Sigmoid colon (tissue), 6 donors: ENCODE measurements at regions not wholly inside any gene's neighbourhood (a gene's known extent, or its start where the extent isn't known, plus 50 kb on each side); places are given as distances from the start of the nearest gene placed in this dataset.
A peak's percentile ranks its signal among the peaks of the same experiment; 100 is the strongest.

ENCODE experiments used
- DNase-seq: peaks from one replicate; pipeline ENCODE4 v3.0.0-alpha.2; 2019
- H3K27ac ChIP-seq, 4 donors: fragments of 200-600 bp; sonication (generic); one replicate each; pipeline ENCODE4 v1.5.1; 2016 to 2019; ENCODE audit warnings: mild to moderate bottlenecking in 1 of 4
- H3K27me3 ChIP-seq, 3 donors: fragments of 200-600 bp; sonication (generic); one replicate each; pipeline ENCODE4 v1.5.1; 2019; ENCODE audit warnings: mild to moderate bottlenecking in 1 of 3
- H3K36me3 ChIP-seq, 4 donors: fragments of 200-600 bp; sonication (generic); one replicate each; pipeline ENCODE4 v1.5.1; 2016 to 2019
- H3K4me1 ChIP-seq, 4 donors: fragments of 200-600 bp; sonication (generic); one replicate each; pipeline ENCODE4 v1.5.1; 2017 to 2019
- H3K4me3 ChIP-seq, 4 donors: fragments of 200-600 bp; sonication (generic); one replicate each; pipeline ENCODE4 v1.5.1; 2017 to 2019; ENCODE audit warnings: mild to moderate bottlenecking in 2 of 4, moderate library complexity in 1 of 4
- H3K9me3 ChIP-seq, 4 donors: fragments of 200-600 bp in 3 of 4; sonication (generic) in 3 of 4; one replicate each; pipeline versions ENCODE4 v1.5.1 to v1.6.1; 2013 to 2019
- EP300 ChIP-seq, 4 donors: sonication (generic); formaldehyde crosslinking; IDR thresholded peaks; one replicate each; pipeline ENCODE4 v1.6.1; 2017; ENCODE audit warnings: antibody characterized with exemption in 4 of 4
- POLR2A ChIP-seq, 2 donors: fragments of 450-650 bp; IDR thresholded peaks; one replicate each; pipeline ENCODE4 v1.6.1; 2016; ENCODE audit warnings: antibody characterized with exemption in 2 of 2, mild to moderate bottlenecking in 2 of 2, moderate library complexity in 2 of 2
- POLR2AphosphoS5 ChIP-seq, 4 donors: sonication (generic); formaldehyde crosslinking; IDR thresholded peaks; one replicate each; pipeline ENCODE4 v1.6.1; 2017; ENCODE audit warnings: antibody characterized with exemption in 4 of 4
- WGBS, 2 donors: extraction: QIAGEN DNeasy Blood & Tissue Kit; methylation state at CpG; one replicate each; pipeline ENCODE4 v1.1.7; 2013; 5-methylcytosine and 5-hydroxymethylcytosine counted together
- intact Hi-C: fragments of 100-400 bp; cut with DNase I; formaldehyde crosslinking; loops from one replicate; pipeline ENCODE4 v1.15.1; 2023
- TF ChIP-seq, protein P1 (sequence below), 4 experiments: fragments of 450-650 bp in 3 of 4; fragments of 200-600 bp in 1 of 4; IDR thresholded peaks; one replicate each; pipeline ENCODE4 v1.5.1; 2016 to 2019; ENCODE audit warnings: antibody characterized with exemption in 4 of 4, mild to moderate bottlenecking in 3 of 4, moderate library complexity in 2 of 4
- donor health status: healthy with polysubstance abuse.
- donor health status: healthy.

DNA sequence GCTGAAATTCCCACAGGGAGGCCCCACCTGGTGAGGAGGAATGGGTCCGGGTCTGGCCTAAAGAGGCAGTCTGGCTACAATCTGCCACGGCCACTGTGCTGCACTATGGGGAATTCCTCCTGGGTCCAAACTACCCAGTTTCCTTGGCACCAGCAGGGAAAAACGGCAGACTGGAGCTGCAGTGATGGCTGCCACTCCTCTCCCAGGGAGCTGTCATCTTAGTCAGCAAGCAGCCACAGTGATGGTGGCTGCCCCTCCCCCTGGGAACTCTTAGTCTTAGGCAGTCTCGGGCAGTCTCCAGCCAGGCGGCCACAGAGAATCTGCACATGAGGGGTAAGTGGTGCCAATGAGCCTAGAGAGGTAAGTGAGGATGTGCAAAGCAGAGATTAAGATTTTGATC lies 205.8 kb downstream of the TMEM38B start:
- Histone ChIP-seq H3K27ac (no peak overlapping the region), H3K36me3 (no peaks in the 10 kb centered on the region), H3K4me3 (no peak overlapping the region), H3K4me1 (no peaks in the 10 kb centered on the region), H3K9me3 (no peaks in the 10 kb centered on the region), H3K27me3 (no peaks in the 10 kb centered on the region)
- 79 to 82% methylated on average over 5 of the region's 5 CpGs for WGBS, 2 donors
- TF ChIP-seq, protein P1, sequence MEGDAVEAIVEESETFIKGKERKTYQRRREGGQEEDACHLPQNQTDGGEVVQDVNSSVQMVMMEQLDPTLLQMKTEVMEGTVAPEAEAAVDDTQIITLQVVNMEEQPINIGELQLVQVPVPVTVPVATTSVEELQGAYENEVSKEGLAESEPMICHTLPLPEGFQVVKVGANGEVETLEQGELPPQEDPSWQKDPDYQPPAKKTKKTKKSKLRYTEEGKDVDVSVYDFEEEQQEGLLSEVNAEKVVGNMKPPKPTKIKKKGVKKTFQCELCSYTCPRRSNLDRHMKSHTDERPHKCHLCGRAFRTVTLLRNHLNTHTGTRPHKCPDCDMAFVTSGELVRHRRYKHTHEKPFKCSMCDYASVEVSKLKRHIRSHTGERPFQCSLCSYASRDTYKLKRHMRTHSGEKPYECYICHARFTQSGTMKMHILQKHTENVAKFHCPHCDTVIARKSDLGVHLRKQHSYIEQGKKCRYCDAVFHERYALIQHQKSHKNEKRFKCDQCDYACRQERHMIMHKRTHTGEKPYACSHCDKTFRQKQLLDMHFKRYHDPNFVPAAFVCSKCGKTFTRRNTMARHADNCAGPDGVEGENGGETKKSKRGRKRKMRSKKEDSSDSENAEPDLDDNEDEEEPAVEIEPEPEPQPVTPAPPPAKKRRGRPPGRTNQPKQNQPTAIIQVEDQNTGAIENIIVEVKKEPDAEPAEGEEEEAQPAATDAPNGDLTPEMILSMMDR (IDR thresholded peaks at IDR 0.05) = no peak
- DNase-seq = no peak
- intact Hi-C loops = loop anchor here (5.0 kb wide), 1 partner anchor 962 kb away; the partner anchor contains the start of gene ZNF462

DNA sequence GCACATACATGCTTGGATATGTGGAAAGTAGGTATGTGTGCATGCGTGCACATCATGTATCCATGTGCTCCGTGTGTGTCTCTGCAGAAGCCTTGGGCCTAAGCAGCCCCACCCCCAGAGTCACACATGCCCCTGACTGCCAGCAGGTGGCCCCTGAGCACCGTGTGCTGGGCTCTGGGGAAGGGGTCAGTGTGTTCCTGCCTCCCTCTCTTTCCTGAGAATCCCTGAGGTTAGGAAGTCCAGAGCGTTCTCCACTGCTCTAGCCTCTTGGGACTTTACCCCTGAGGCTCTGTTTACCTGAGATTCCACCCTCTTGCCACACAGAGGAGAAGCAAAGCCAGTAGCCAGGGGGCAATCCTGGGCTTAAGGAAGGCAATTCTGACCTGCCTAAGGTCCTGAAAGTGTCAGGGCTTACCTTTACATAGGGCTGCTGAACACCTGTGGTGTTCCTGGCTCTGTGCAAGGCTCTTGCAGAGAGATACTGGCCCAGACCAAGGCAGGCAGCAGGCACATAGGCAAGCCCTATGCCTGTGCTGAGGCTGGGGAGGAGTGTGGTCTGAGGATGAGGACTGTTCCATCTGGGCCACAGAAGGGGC lies 207.3 kb downstream of the TMEM38B start:
- no peak overlapping the region for H3K4me3 ChIP-seq
- DNase-seq = no peak
- H3K27me3 ChIP-seq = no peaks in the 10 kb centered on the region
- TF ChIP-seq EP300 (IDR thresholded peaks at IDR 0.05) (no peak), POLR2A (IDR thresholded peaks at IDR 0.05) (no peak), POLR2AphosphoS5 (IDR thresholded peaks at IDR 0.05) (no peak)
- TF ChIP-seq, protein P1 (IDR thresholded peaks at IDR 0.05) = peak; percentile 15 to 48 (median 41)
- H3K27ac ChIP-seq = no peak overlapping the region
- H3K9me3 ChIP-seq = no peaks in the 10 kb centered on the region
- H3K36me3 ChIP-seq = no peaks in the 10 kb centered on the region
- H3K4me1 ChIP-seq = no peaks in the 10 kb centered on the region
- 12 to 28% methylated on average over 4 of the region's 4 CpGs for WGBS, 2 donors
- intact Hi-C loops = loop anchor here (5.0 kb wide), 1 partner anchor 961 kb away; the partner anchor contains the start of gene ZNF462

DNA sequence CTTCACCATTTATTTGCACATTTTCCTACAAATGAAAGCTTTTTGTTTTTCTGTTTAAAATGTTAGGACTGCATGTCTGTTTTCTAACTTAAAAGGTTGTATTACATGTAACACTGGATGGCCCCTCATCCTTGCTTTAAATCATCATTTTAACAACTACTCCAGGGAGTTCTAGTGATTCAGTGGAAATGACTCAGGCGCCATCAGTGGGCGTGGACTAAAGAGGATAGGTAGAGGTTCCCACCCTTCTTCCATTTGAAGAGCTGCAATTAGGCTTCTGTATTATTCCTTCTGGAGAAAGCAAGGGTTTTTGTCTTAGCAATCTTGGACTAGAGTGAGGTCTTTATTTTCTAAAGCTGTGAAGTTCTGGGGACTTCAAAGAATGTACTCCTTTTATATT lies 213.7 kb downstream of the TMEM38B start:
- 87 to 93% methylated on average over 2 of the region's 2 CpGs for WGBS, 2 donors
- no peak for TF ChIP-seq POLR2A (IDR thresholded peaks at IDR 0.05)
- TF ChIP-seq, protein P1 (IDR thresholded peaks at IDR 0.05) = no peak
- TF ChIP-seq EP300 (IDR thresholded peaks at IDR 0.05) = no peak
- TF ChIP-seq POLR2AphosphoS5 (IDR thresholded peaks at IDR 0.05) = no peak
- Histone ChIP-seq H3K27me3 (no peaks in the 10 kb centered on the region), H3K36me3 (no peaks in the 10 kb centered on the region), H3K9me3 (no peaks in the 10 kb centered on the region), H3K4me3 (no peak overlapping the region), H3K4me1 (peaks cover 0 to 22% (median 17%) of the 10 kb centered on the region in 4 donors), H3K27ac (no peak overlapping the region)
- intact Hi-C loops = no loop called here
- no peak for DNase-seq

DNA sequence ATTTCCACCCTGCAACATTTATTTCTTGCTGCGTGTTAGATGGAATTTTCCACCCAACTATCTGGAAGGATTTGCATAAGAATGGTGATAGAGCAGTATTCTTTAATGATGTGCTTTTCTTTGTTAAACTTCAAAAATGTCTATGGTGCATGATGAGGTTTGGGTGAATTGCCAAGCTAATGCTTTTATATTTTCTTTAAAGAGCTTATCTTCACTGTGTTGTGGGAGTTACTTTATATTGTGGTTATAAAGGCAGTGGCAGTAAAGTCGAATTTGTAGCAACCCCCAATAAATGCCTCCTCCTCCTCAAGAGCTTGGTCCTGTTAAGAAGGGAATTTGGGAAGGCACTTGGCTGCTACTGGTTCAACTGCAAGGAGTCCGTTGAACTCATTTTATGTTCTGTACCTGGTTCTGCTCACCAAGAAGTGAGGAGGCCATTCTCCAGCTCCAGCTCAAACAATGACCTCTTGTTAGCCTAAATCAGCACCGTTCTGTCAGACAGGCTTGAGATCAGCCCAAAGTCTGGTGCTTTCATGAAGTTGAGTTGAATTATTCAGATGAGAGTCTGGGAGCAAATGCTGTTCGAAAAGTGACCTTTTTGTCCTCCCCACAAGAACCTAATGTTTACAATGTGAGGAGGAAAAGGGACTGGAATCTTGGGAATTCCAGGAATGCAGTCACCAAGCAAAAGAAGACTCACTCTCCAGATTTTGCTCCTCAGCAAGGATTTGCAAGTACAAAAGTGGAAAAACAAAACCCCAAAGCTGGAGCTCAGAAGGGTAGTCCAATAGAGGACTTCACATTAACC lies 217.0 kb downstream of the TMEM38B start:
- intact Hi-C loops = no loop called here
- DNase-seq = no peak
- TF ChIP-seq, protein P1 (IDR thresholded peaks at IDR 0.05) = no peak
- TF ChIP-seq EP300 (IDR thresholded peaks at IDR 0.05) (no peak), POLR2A (IDR thresholded peaks at IDR 0.05) (no peak)
- no peaks in the 10 kb centered on the region for H3K27me3 ChIP-seq
- no peak overlapping the region for H3K4me3 ChIP-seq
- H3K27ac ChIP-seq = no peak overlapping the region
- no peaks in the 10 kb centered on the region for H3K9me3 ChIP-seq
- 12 to 47% methylated on average over 5 of the region's 5 CpGs for whole genome bisulfite sequencing, 2 donors
- no peaks in the 10 kb centered on the region for H3K36me3 ChIP-seq
- peaks cover 0 to 24% (median 17%) of the 10 kb centered on the region in 4 donors for H3K4me1 ChIP-seq
